ENCODE measurements at regions not wholly inside any gene's neighbourhood (a gene's known extent, or its start where the extent isn't known, plus 50 kb on each side); places are given as distances from the start of the nearest gene placed in this dataset.

DNA sequence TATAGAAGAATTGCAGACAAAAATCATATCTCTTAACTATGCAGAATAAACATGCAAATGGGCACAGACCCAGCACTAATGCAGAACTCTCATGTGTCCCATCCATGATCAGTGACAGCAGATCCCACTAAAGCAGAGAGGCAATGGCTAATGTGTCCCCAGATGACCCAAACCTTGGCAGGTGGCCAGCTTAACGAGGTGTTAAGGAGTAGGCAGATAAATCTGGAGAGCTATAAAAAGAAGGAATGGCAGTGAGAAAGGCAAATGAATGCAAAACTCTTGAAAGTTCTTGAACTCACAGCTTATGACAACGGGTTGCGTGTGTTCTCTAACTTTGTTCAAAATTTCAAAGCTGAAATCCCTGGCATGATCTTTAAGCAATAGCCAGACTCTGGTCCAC lies 265.4 kb downstream of the RASEF start:
- no peaks in the 10 kb centered on the region for H3K4me1 ChIP-seq (ENCODE audit: control insufficient read depth, insufficient read depth, low read length)

GRCh38 chr9:82799286-82799685 lies 263.7 kb downstream of the RASEF start:
- Histone ChIP-seq H3K4me3 (ENCODE audit: low read length) (no peak overlapping the region), H3K27ac (ENCODE audit: low read depth, low read length) (no peak overlapping the region), H3K36me3 (ENCODE audit: control insufficient read depth, insufficient read depth, low read length) (no peaks in the 10 kb centered on the region), H3K9ac (ENCODE audit: low read length) (no peak overlapping the region), H3K27me3 (ENCODE audit: control insufficient read depth, insufficient read depth, low read length) (no peaks in the 10 kb centered on the region), H3K4me1 (ENCODE audit: control insufficient read depth, insufficient read depth, low read length) (no peaks in the 10 kb centered on the region)

More for the DNA sequence above, 265.4 kb downstream of the RASEF start:
- Histone ChIP-seq H3K36me3 (ENCODE audit: control insufficient read depth, insufficient read depth, low read length) (no peaks in the 10 kb centered on the region), H3K4me3 (ENCODE audit: low read length) (no peak overlapping the region), H3K9ac (ENCODE audit: low read length) (no peak overlapping the region), H3K27me3 (ENCODE audit: control insufficient read depth, insufficient read depth, low read length) (no peaks in the 10 kb centered on the region), H3K27ac (ENCODE audit: low read depth, low read length) (no peak overlapping the region)

GRCh38 chr9:82805027-82805426 lies 257.9 kb downstream of the RASEF start:
- Histone ChIP-seq H3K9ac (ENCODE audit: low read length) (no peak overlapping the region), H3K36me3 (ENCODE audit: control insufficient read depth, insufficient read depth, low read length) (no peaks in the 10 kb centered on the region), H3K4me3 (ENCODE audit: low read length) (no peak overlapping the region)

DNA sequence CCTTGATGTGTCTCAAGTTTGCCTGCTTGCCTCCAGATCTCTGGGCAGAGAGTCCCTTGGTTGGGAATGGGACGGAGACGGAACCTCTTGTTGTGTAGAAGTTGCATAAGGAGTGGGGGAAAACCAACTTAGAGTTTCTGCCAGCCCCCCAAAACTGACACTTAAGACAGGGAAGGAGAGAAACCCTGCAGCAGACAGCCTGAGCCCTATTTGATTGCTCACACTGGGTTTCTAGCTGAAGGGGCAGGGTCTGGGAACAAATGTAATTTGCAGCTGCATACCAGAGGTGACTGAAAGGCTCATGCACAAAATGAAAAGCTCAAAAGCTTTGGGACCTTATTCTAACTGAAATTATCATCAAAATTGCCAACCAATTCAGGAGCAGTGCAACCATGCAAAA lies 254.5 kb downstream of the RASEF start:
- H3K27me3 ChIP-seq (ENCODE audit: control insufficient read depth, insufficient read depth, low read length), result no peaks in the 10 kb centered on the region
- no peak overlapping the region for H3K4me3 ChIP-seq (ENCODE audit: low read length)
- H3K27ac ChIP-seq (ENCODE audit: low read depth, low read length), result no peak overlapping the region
- no peaks in the 10 kb centered on the region for H3K4me1 ChIP-seq (ENCODE audit: control insufficient read depth, insufficient read depth, low read length)
- no peaks in the 10 kb centered on the region for H3K36me3 ChIP-seq (ENCODE audit: control insufficient read depth, insufficient read depth, low read length)
- no peak overlapping the region for H3K9ac ChIP-seq (ENCODE audit: low read length)

More at GRCh38 chr9:82805027-82805426, 257.9 kb downstream of the RASEF start:
- Histone ChIP-seq H3K4me1 (ENCODE audit: control insufficient read depth, insufficient read depth, low read length) (no peaks in the 10 kb centered on the region), H3K27me3 (ENCODE audit: control insufficient read depth, insufficient read depth, low read length) (no peaks in the 10 kb centered on the region), H3K27ac (ENCODE audit: low read depth, low read length) (no peak overlapping the region)

- Histone ChIP-seq H3K4me1 (ENCODE audit: control insufficient read depth, insufficient read depth, low read length) (no peaks in the 10 kb centered on the region), H3K27me3 (ENCODE audit: control insufficient read depth, insufficient read depth, low read length) (no peaks in the 10 kb centered on the region), H3K9ac (ENCODE audit: low read length) (no peak overlapping the region), H3K4me3 (ENCODE audit: low read length) (no peak overlapping the region), H3K27ac (ENCODE audit: low read depth, low read length) (no peak overlapping the region), H3K36me3 (ENCODE audit: control insufficient read depth, insufficient read depth, low read length) (no peaks in the 10 kb centered on the region)
Observed at GRCh38 chr9:82810915-82811314, 252.0 kb downstream of the RASEF start.

DNA sequence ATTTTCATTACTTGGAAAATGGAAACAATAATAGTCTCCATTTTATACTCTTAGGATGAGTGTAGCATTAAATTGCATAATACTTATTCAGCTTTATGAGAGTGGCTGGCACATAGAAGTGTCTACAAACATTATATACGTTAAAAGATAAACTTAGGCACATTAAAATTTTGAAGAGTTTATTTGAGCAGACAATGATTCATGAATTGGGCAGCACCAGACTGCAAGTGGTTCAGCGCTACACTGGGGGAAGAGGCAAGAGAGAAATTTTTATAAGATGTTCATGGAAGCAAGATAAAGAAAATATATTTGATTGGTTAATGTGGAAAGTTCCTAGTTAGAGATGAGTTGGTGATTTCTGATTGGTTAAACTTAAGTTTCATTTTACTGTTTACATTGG lies 243.7 kb downstream of the RASEF start:
- no peak overlapping the region for H3K27ac ChIP-seq (ENCODE audit: low read depth, low read length)
- no peaks in the 10 kb centered on the region for H3K36me3 ChIP-seq (ENCODE audit: control insufficient read depth, insufficient read depth, low read length)
- no peak overlapping the region for H3K4me3 ChIP-seq (ENCODE audit: low read length)
- no peaks in the 10 kb centered on the region for H3K4me1 ChIP-seq (ENCODE audit: control insufficient read depth, insufficient read depth, low read length)
- H3K27me3 ChIP-seq (ENCODE audit: control insufficient read depth, insufficient read depth, low read length), result no peaks in the 10 kb centered on the region
- no peak overlapping the region for H3K9ac ChIP-seq (ENCODE audit: low read length)

GRCh38 chr9:82820186-82820585 lies 242.8 kb downstream of the RASEF start:
- no peak overlapping the region for H3K4me3 ChIP-seq (ENCODE audit: low read length)
- no peaks in the 10 kb centered on the region for H3K4me1 ChIP-seq (ENCODE audit: control insufficient read depth, insufficient read depth, low read length)
- H3K9ac ChIP-seq (ENCODE audit: low read length), result no peak overlapping the region
- H3K36me3 ChIP-seq (ENCODE audit: control insufficient read depth, insufficient read depth, low read length), result no peaks in the 10 kb centered on the region
- no peak overlapping the region for H3K27ac ChIP-seq (ENCODE audit: low read depth, low read length)
- no peaks in the 10 kb centered on the region for H3K27me3 ChIP-seq (ENCODE audit: control insufficient read depth, insufficient read depth, low read length)

- Histone ChIP-seq H3K27ac (ENCODE audit: low read depth, low read length) (no peak overlapping the region), H3K27me3 (ENCODE audit: control insufficient read depth, insufficient read depth, low read length) (no peaks in the 10 kb centered on the region), H3K9ac (ENCODE audit: low read length) (no peak overlapping the region), H3K36me3 (ENCODE audit: control insufficient read depth, insufficient read depth, low read length) (no peaks in the 10 kb centered on the region), H3K4me3 (ENCODE audit: low read length) (no peak overlapping the region), H3K4me1 (ENCODE audit: control insufficient read depth, insufficient read depth, low read length) (no peaks in the 10 kb centered on the region)
Observed at GRCh38 chr9:82829818-82830217, 233.1 kb downstream of the RASEF start.

GRCh38 chr9:82865524-82865923 lies 197.4 kb downstream of the RASEF start:
- H3K4me3 ChIP-seq (ENCODE audit: low read length), result no peak overlapping the region
- no peaks in the 10 kb centered on the region for H3K27me3 ChIP-seq (ENCODE audit: control insufficient read depth, insufficient read depth, low read length)
- H3K27ac ChIP-seq (ENCODE audit: low read depth, low read length), result no peak overlapping the region
- no peak overlapping the region for H3K9ac ChIP-seq (ENCODE audit: low read length)
- H3K36me3 ChIP-seq (ENCODE audit: control insufficient read depth, insufficient read depth, low read length), result no peaks in the 10 kb centered on the region
- no peaks in the 10 kb centered on the region for H3K4me1 ChIP-seq (ENCODE audit: control insufficient read depth, insufficient read depth, low read length)

DNA sequence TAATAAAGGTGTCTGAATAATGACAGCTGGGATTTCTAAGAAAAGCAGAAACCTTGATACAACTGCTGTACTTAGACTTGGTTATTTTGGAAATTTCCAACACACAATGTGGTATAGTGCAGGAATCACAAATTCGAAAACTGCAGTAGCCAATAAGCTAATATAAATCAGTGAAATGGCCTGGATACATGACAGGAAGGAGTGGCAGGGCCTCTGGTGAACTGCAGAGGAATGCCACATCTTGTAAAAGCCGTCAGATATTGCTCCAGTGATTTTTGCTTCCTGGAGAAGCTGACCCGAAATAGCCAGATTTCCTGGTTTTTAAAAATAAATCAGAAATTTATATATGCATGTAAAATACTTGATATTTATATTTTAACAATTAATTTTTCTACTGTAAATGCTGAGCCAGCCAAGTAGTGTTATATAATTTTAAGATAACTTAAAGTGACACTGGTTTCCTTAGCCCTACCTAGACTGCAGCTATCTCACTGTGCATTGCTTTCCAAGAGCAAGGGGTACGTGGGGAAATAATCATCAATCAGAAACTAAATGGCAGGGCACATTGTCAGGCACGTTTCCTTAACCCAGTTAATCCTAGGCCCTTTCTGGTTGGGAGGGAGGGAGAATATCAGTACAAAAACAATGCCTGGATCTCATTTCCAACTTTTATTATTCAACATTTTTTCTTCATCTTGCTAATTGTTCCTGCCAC lies 182.4 kb downstream of the RASEF start:
- H3K9ac ChIP-seq (ENCODE audit: low read length), result no peak overlapping the region
- no peaks in the 10 kb centered on the region for H3K4me1 ChIP-seq (ENCODE audit: control insufficient read depth, insufficient read depth, low read length)
- H3K27ac ChIP-seq (ENCODE audit: low read depth, low read length), result no peak overlapping the region
- no peaks in the 10 kb centered on the region for H3K36me3 ChIP-seq (ENCODE audit: control insufficient read depth, insufficient read depth, low read length)
- H3K27me3 ChIP-seq (ENCODE audit: control insufficient read depth, insufficient read depth, low read length), result no peaks in the 10 kb centered on the region
- H3K4me3 ChIP-seq (ENCODE audit: low read length), result no peak overlapping the region

GRCh38 chr9:82882138-82882537 lies 180.8 kb downstream of the RASEF start:
- H3K4me1 ChIP-seq (ENCODE audit: control insufficient read depth, insufficient read depth, low read length), result no peaks in the 10 kb centered on the region
- H3K27ac ChIP-seq (ENCODE audit: low read depth, low read length), result no peak overlapping the region
- no peak overlapping the region for H3K9ac ChIP-seq (ENCODE audit: low read length)
- no peaks in the 10 kb centered on the region for H3K36me3 ChIP-seq (ENCODE audit: control insufficient read depth, insufficient read depth, low read length)
- H3K27me3 ChIP-seq (ENCODE audit: control insufficient read depth, insufficient read depth, low read length), result no peaks in the 10 kb centered on the region
- no peak overlapping the region for H3K4me3 ChIP-seq (ENCODE audit: low read length)

DNA sequence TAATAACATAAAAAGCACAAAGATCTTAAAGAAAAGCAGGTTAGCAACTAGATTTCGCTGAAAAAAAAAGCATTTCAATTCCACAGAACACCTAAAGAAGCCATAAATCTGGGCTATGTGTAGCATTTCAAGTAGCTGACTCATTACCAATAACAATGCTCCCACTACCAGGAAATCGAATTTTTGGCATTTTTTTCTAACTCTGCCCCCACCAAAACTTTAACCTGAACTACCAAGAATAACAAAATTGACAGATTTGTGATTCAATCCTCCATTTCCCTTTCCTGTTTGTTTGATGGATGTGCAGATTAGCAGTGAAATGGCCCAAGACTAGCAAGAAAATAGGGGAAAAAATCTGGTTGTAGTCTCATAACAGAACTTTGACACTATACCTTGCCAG lies 180.2 kb downstream of the RASEF start:
- no peaks in the 10 kb centered on the region for H3K36me3 ChIP-seq (ENCODE audit: control insufficient read depth, insufficient read depth, low read length)
- no peak overlapping the region for H3K4me3 ChIP-seq (ENCODE audit: low read length)
- H3K27me3 ChIP-seq (ENCODE audit: control insufficient read depth, insufficient read depth, low read length), result no peaks in the 10 kb centered on the region
- H3K27ac ChIP-seq (ENCODE audit: low read depth, low read length), result no peak overlapping the region
- no peaks in the 10 kb centered on the region for H3K4me1 ChIP-seq (ENCODE audit: control insufficient read depth, insufficient read depth, low read length)
- no peak overlapping the region for H3K9ac ChIP-seq (ENCODE audit: low read length)

DNA sequence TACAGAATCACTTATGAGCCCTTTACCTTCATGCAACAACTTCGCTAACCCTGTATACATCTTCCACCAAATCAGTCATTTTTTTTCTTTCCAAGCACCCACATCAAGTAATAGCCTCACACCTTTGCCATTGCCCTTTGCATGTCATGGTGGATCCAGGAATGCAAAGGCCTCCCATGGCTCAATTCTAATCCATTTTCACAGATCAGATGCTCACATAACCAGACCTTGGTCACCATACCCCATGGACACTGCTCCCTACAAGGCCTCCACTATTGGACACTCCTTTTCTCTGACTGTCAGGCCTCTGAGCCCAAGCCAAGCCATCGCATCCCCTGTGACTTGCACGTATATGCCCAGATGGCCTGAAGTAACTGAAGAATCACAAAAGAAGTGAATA lies 179.5 kb downstream of the RASEF start:
- no peak overlapping the region for H3K27ac ChIP-seq (ENCODE audit: low read depth, low read length)
- no peaks in the 10 kb centered on the region for H3K27me3 ChIP-seq (ENCODE audit: control insufficient read depth, insufficient read depth, low read length)
- no peak overlapping the region for H3K9ac ChIP-seq (ENCODE audit: low read length)
- H3K4me1 ChIP-seq (ENCODE audit: control insufficient read depth, insufficient read depth, low read length), result no peaks in the 10 kb centered on the region
- no peak overlapping the region for H3K4me3 ChIP-seq (ENCODE audit: low read length)
- no peaks in the 10 kb centered on the region for H3K36me3 ChIP-seq (ENCODE audit: control insufficient read depth, insufficient read depth, low read length)

Measured in rectal smooth muscle tissue (tissue), 1 donor.